Kidney (tissue), 13 donors: ENCODE measurements at regions not wholly inside any gene's neighbourhood (a gene's known extent, or its start where the extent isn't known, plus 50 kb on each side); places are given as distances from the start of the nearest gene placed in this dataset.

Source experiments
- DNase-seq, 5 donors: peaks; one replicate each; pipeline ENCODE4 v3.0.0-alpha.2; 2013 to 2020
- FAIRE-seq: peaks from 2 replicates; lab custom pipeline; 2012; peaks lifted over from hg19 to GRCh38; lab: Jason Lieb, UNC
- H3K27ac ChIP-seq, 2 donors: one replicate each; pipeline ENCODE4 v1.7.0; 2013; ENCODE audit warnings: low read depth in 2 of 2, low read length in 2 of 2, inconsistent platforms in 1 of 2
- H3K27me3 ChIP-seq: one replicate; pipeline ENCODE4 v1.7.1; 2013; ENCODE audit warnings: low read length, inconsistent platforms; ENCODE audit not compliant: control insufficient read depth, insufficient read depth
- H3K36me3 ChIP-seq, 3 donors: one replicate each; pipeline versions ENCODE4 v1.7.0 to v1.7.1; 2013; ENCODE audit warnings: low read length in 3 of 3, control low read depth in 1 of 3, inconsistent platforms in 1 of 3; ENCODE audit not compliant: insufficient read depth in 3 of 3, control insufficient read depth in 2 of 3
- H3K4me1 ChIP-seq, 3 donors: one replicate each; pipeline versions ENCODE4 v1.7.0 to v1.7.1; 2013; ENCODE audit warnings: low read length in 3 of 3, inconsistent platforms in 1 of 3, low read depth in 1 of 3; ENCODE audit not compliant: control insufficient read depth in 2 of 3, insufficient read depth in 2 of 3
- H3K4me3 ChIP-seq, 3 donors: one replicate each; pipeline versions ENCODE4 v1.7.0 to v1.8.1; 2013; ENCODE audit warnings: low read length in 3 of 3, control low read depth in 1 of 3, inconsistent platforms in 1 of 3
- H3K9ac ChIP-seq, 3 donors: one replicate each; pipeline versions ENCODE4 v1.7.0 to v1.7.1; 2013; ENCODE audit warnings: low read length in 3 of 3, control low read depth in 1 of 3, inconsistent platforms in 1 of 3
- H3K9me3 ChIP-seq, 3 donors: one replicate each; pipeline versions ENCODE4 v1.7.0 to v1.7.1; 2013; ENCODE audit warnings: low read length in 3 of 3, control low read depth in 1 of 3, inconsistent platforms in 1 of 3; ENCODE audit not compliant: control insufficient read depth in 2 of 3, insufficient read depth in 1 of 3
- intact Hi-C: fragments of 100-400 bp; cut with DNase I; formaldehyde crosslinking; loops from one replicate; pipeline ENCODE4 v1.11.1; 2022
- TF ChIP-seq, protein P1 (sequence below): IDR thresholded peaks from 3 replicates; pipeline ENCODE4 v1.5.1; 2012; ENCODE audit warnings: mild to moderate bottlenecking, moderate library complexity, borderline replicate concordance; ENCODE audit not compliant: insufficient read depth; ENCODE audit errors: extremely low read depth
- donor health status: control.
- donor health status: control.
- donor health status: control.
- donor health status: control.
- donor health status: control.
- donor health status: DM: yes; HTN: yes; CAD: no.
- donor health status: Normal renal cell carcinoma (clear cell type).

- Histone ChIP-seq H3K27ac (no peak overlapping the region), H3K4me1 (no peaks in the 10 kb centered on the region), H3K9ac (no peak overlapping the region), H3K36me3 (no peaks in the 10 kb centered on the region), H3K27me3 (no peaks in the 10 kb centered on the region), H3K4me3 (no peak overlapping the region), H3K9me3 (no peaks in the 10 kb centered on the region)
- intact Hi-C loops, result no loop called here
- no peak for FAIRE-seq
- no peak for DNase-seq
- TF ChIP-seq, protein P1, sequence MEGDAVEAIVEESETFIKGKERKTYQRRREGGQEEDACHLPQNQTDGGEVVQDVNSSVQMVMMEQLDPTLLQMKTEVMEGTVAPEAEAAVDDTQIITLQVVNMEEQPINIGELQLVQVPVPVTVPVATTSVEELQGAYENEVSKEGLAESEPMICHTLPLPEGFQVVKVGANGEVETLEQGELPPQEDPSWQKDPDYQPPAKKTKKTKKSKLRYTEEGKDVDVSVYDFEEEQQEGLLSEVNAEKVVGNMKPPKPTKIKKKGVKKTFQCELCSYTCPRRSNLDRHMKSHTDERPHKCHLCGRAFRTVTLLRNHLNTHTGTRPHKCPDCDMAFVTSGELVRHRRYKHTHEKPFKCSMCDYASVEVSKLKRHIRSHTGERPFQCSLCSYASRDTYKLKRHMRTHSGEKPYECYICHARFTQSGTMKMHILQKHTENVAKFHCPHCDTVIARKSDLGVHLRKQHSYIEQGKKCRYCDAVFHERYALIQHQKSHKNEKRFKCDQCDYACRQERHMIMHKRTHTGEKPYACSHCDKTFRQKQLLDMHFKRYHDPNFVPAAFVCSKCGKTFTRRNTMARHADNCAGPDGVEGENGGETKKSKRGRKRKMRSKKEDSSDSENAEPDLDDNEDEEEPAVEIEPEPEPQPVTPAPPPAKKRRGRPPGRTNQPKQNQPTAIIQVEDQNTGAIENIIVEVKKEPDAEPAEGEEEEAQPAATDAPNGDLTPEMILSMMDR, result no peak
Observed at GRCh38 chr5:175579742-175580432, 78.0 kb upstream of the HRH2 start.

DNA sequence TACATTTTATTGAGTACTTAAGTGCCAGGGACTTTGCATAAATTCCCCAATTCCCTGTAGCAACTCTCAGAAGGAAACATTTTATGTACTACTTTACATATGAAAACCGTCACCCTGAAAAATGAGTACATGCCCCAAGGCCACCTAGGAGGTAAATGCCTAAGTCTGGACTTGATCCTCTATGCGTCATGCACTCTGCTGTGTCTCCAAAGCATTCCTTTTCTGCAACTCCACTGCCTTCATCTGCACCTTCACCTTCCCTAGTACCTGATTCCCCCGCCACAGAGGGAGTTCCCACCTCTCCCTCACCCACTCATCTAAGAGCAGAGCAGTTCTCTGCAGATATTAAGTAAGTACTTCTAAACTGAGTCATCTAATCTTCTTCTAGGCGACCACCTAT, 75.2 kb upstream of the HRH2 start:
- Histone ChIP-seq H3K9ac (no peak overlapping the region), H3K4me3 (no peak overlapping the region), H3K4me1 (no peaks in the 10 kb centered on the region), H3K27me3 (no peaks in the 10 kb centered on the region), H3K9me3 (peaks cover 0 to 3% (median 0%) of the 10 kb centered on the region in 3 donors), H3K27ac (no peak overlapping the region), H3K36me3 (no peaks in the 10 kb centered on the region)
- intact Hi-C loops, result no loop called here
- DNase-seq (no peak), FAIRE-seq (no peak)
- TF ChIP-seq, protein P1, result no peak

DNA sequence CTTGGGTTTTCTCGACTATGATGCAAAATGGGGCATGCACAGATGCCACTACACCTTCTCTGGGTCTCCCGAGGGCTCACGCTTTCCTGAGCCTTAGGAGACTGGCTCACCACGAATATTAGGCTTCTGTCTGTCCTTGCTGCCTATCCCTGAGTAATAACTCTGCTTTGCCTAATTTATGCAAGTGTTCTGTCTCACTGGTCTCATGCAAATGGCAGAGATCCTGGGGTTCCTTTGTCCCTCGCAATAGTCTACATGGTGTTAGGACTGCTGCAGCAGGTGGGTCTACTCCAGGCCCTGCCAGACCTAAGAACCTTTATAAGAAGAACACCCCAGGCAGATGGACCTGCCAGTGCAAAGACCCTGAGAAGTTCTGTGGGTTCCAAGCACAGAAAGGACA, 72.3 kb upstream of the HRH2 start:
- no peaks in the 10 kb centered on the region for H3K4me1 ChIP-seq
- no peak for DNase-seq
- intact Hi-C loops, result no loop called here

More for the DNA sequence above, 72.3 kb upstream of the HRH2 start:
- no peak for FAIRE-seq
- Histone ChIP-seq H3K4me3 (no peak overlapping the region), H3K27me3 (no peaks in the 10 kb centered on the region), H3K36me3 (no peaks in the 10 kb centered on the region), H3K9ac (no peak overlapping the region), H3K27ac (no peak overlapping the region), H3K9me3 (peaks cover 0 to 3% (median 0%) of the 10 kb centered on the region in 3 donors)
- TF ChIP-seq, protein P1, result no peak
